Stimulated activated CD8-positive, alpha-beta memory T cell treated with anti-CD3 and anti-CD28 coated beads, Interleukin-7, amount 100 ng/mL, for 24 hours (primary cell): ENCODE measurements at regions not wholly inside any gene's neighbourhood (a gene's known extent, or its start where the extent isn't known, plus 50 kb on each side); places are given as distances from the start of the nearest gene placed in this dataset.
"Not testable (repeated sequence)": the region's sequence is repeated elsewhere in the genome, so short reads cannot be mapped to it uniquely, and the experiment has no call there.

Source experiments
- DNase-seq: peaks from one replicate; pipeline ENCODE4 v3.0.0-alpha.2; 2020; ENCODE audit warnings: low read depth

DNA sequence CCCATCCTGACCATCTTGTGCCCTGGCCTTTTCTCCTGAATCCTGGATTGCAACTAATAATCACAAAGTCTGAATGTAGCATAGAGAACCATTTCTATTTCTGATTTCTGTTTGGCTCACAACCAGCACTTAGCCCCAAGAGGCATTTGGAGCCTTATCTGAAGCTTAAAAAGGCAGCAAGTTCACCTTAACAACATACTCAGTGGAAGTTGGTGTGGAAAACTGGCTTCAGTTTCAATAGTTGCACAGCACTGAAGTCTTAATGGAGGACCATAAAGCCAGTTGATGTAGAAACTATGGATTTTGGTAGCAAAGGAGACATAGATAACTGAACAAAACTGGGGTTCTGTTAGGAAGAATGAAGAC is 574.1 kb downstream of the PSAT1 start:
- DNase-seq: no peak

GRCh38 chr9:78871452-78872331 is 574.8 kb downstream of the PSAT1 start:
- no peak for DNase-seq

DNA sequence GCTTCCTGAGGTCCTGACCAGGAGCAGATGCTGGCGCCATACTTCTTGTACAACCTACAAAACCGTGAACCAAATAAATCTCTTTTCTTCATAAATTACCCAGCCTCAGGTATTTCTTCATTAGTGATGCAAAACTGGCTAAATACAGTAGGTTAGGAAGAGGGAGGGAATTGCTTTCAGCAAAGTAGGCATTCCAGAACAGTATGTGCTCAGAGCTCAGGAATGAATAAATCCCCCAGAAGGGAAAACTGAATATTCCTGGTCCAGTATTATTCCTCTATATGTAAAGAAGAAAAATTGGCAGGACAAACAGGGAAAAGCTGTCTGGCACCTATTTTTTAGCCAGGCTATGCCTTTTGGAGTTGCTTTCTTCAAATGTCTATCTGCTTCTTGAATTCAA is 577.1 kb downstream of the PSAT1 start:
- DNase-seq: no peak

DNA sequence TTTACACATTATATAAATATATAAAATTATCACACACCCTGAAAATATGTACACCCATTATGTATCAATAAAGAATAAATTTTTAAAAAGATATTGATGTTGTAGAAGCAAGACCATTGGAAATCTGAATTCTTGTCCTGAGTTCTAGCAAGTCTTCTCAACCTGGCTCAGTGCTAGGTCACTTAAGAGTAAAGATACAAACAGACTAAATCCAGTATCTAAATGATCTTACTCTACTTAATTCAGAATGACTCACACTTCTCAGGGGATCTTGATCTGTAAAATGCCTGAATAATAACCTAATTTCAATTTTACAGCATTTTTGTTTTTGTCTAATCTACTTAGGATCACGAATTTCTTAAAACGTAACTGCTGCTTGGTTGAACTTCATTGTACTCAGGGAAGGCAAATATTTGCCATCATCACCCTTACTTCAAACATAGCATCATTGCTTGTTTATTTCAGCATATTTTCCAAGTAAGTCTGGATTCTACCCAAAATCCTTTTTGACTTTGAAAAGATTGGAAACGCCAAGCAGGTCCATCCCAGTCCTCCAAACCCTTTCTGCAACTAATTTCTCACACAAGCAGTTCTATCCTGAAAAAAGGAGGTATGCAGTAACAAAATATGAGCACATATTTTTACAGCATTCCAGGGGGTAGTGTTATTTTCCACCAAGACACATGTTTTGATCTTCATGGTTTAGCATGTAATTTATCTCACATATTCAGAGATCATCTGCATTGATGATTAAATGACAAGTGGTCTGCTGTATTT is 582.6 kb downstream of the PSAT1 start:
- no peak for DNase-seq

DNA sequence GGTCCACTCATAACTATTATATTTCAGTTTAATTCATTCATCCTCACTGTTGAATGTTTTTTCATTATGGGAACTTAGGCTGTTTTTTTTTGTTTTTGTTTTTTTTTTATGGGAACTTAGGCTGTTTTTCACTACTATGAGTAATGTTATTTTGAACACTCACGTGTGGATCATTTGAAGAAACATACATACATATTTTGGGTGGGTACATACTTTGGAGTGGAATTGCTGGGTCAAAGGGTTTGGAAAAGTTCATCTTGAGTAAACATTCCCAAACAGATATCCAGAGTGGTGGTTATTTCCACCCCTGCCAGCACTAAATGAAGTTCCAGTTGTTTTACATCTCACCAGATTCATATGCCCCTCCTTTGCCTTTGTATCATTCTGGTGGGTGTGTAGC is 584.4 kb downstream of the PSAT1 start:
- DNase-seq: no peak

- DNase-seq: no peak
Measured at GRCh38 chr9:78882481-78882880, 585.6 kb downstream of the PSAT1 start.

DNA sequence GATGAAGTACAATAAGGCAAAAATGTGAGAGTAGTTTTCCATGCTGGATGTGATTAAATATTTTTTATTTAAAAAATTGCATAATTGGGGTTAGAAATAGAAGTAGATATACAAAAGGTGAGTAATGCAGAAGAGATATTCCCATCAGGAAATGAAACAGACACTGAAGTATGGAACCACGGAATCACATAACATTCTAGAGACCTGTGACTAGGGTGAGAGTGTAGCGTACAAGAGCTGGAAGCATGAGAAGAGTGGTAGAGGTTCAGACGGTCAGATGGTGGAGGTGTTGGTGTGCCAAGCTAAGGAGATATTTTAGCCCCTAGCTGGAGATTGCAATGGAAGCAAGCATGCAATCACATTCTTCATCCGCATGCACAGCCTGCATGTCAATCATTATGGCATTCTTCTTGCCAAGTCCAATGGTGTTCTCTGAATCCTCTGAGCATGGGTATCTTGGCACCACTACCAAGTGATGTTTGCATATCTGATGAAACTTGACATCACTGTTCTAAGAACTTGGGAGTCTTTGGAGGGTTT is 587.8 kb downstream of the PSAT1 start:
- DNase-seq: no peak

GRCh38 chr9:78892182-78892581 is 595.3 kb downstream of the PSAT1 start:
- no peak for DNase-seq

- DNase-seq: no peak
Measured at GRCh38 chr9:78892769-78893168, 595.8 kb downstream of the PSAT1 start.

DNA sequence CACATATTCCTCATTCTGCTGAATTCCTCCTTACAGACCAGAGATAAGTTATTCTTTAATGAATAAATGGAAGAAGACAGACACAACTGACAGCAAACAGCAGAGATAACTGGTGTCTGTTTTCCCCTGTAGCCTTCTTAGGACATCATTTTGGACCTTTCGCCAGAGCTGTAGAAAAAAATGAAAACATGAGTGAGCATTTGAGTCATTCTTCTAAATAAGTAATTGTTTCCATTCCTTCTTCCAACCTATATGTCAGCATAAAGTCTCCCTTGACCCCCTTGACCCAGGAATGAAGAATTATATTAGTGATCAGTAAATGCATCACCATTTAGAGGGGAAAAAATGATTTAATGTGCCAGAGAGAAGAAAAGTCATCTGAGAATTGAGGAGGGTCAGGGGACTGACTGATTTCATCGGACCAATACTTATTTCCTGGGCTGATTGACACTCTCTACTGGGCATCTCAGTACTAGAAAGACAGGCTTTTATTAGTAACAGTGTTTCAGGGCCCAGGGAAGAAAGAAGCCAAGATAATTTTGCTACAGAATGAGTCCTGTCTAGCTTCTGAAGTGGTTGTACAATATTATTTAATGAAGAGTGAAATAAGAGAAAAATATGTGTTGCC is 597.0 kb downstream of the PSAT1 start:
- DNase-seq: no peak

- DNase-seq: no peak
Measured at GRCh38 chr9:78896479-78896878, 599.6 kb downstream of the PSAT1 start.

GRCh38 chr9:78898234-78898633 is 601.3 kb downstream of the PSAT1 start:
- DNase-seq: no peak

GRCh38 chr9:78899006-78899405 is 602.1 kb downstream of the PSAT1 start:
- DNase-seq: no peak

- DNase-seq: no peak
Measured at GRCh38 chr9:78900500-78900899, 603.6 kb downstream of the PSAT1 start.

GRCh38 chr9:78902051-78902450 is 605.1 kb downstream of the PSAT1 start:
- DNase-seq: no peak

DNA sequence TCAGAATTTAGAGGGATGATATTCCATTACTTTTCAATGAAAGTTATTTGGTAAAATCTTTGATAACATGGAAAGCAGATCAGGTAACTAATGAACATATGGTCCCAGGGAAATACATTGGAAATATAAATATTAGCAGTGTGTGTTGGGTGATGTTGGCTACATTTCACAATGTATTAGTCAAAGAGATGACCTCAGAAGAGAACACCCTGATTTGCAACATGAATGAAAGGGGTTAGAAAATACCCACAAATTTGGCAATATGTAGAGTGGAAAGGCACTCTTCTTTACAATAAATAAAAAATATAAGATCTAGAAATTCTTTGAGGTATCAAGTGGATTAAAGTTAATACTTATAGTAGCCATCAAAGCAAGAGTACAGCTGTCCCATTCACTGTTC is 606.7 kb downstream of the PSAT1 start:
- DNase-seq: no peak

GRCh38 chr9:78904686-78905085 is 607.8 kb downstream of the PSAT1 start:
- no peak for DNase-seq

- no peak for DNase-seq
Measured at GRCh38 chr9:78905387-78905786, 608.5 kb downstream of the PSAT1 start.

GRCh38 chr9:78905986-78906755 is 609.2 kb downstream of the PSAT1 start:
- no peak for DNase-seq

GRCh38 chr9:78909566-78909965 is 612.6 kb downstream of the PSAT1 start:
- DNase-seq: no peak

GRCh38 chr9:78916884-78917283 is 620.0 kb downstream of the PSAT1 start:
- not testable (repeated sequence) for DNase-seq

- DNase-seq: no peak
Measured at GRCh38 chr9:78918976-78919375, 622.1 kb downstream of the PSAT1 start.
